ENCODE measurements at regions not wholly inside any gene's neighbourhood (a gene's known extent, or its start where the extent isn't known, plus 50 kb on each side); places are given as distances from the start of the nearest gene placed in this dataset.

DNA sequence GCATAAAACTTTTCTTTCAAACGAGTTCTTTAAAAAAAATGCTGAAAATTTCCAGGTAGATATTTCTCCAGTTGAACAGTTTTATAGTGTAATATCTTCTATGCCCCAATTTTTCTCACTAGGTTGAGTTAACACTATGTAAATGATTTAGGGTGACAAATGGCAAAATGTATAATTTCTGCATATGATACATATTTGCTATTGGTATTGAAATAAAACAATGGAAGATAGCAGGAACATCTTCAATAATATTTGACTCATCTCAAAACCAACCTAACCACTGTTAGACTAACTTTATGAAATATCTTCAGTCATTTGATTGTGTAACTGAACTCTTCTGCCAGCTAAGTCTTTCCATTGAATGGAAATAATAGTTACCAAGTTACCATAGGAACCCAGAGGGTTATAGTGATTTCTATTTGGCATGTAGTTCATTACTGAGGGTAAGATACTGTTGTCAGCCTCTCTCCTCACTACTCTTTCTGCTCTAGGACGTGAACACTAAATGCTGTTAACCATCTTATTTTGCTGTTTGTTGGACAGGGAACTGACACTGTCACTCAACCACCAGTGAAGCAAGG, 824.7 kb upstream of the NECTIN3 start:
- H3K4me3 ChIP-seq, result no peak overlapping the region
- no peaks in the 10 kb centered on the region for H3K36me3 ChIP-seq
- TF ChIP-seq, protein P1, sequence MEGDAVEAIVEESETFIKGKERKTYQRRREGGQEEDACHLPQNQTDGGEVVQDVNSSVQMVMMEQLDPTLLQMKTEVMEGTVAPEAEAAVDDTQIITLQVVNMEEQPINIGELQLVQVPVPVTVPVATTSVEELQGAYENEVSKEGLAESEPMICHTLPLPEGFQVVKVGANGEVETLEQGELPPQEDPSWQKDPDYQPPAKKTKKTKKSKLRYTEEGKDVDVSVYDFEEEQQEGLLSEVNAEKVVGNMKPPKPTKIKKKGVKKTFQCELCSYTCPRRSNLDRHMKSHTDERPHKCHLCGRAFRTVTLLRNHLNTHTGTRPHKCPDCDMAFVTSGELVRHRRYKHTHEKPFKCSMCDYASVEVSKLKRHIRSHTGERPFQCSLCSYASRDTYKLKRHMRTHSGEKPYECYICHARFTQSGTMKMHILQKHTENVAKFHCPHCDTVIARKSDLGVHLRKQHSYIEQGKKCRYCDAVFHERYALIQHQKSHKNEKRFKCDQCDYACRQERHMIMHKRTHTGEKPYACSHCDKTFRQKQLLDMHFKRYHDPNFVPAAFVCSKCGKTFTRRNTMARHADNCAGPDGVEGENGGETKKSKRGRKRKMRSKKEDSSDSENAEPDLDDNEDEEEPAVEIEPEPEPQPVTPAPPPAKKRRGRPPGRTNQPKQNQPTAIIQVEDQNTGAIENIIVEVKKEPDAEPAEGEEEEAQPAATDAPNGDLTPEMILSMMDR (IDR thresholded peaks at IDR 0.05), result no peak
- H3K9me3 ChIP-seq, result no peaks in the 10 kb centered on the region
- no peaks in the 10 kb centered on the region for H3K27me3 ChIP-seq
- H3K4me1 ChIP-seq, result no peaks in the 10 kb centered on the region
- H3K27ac ChIP-seq, result no peak overlapping the region
- no peak for DNase-seq (ENCODE audit: low spot score)

DNA sequence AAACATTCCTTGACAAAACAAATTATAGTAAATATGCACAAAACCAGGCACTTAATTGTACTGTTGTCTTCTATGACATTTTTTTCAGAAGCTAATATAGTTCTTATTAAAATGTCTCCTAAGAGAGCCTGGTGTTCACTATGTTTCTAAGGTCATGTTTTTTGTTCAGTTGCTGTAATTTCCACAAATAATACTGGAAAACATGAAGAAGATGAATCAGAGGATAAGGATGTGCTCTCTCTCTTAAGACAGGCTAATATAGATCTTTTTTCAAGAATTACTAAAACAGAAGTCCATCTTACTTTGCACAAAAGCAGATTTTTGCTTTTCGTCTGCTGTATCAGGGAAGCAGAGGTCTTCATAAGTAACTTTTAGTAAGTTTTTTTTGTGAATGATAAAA, 823.0 kb upstream of the NECTIN3 start:
- Histone ChIP-seq H3K9me3 (no peaks in the 10 kb centered on the region), H3K4me1 (no peaks in the 10 kb centered on the region), H3K27me3 (no peaks in the 10 kb centered on the region), H3K36me3 (no peaks in the 10 kb centered on the region), H3K27ac (no peak overlapping the region), H3K4me3 (no peak overlapping the region)
- DNase-seq (ENCODE audit: low spot score), result no peak
- TF ChIP-seq, protein P1 (IDR thresholded peaks at IDR 0.05), result no peak

DNA sequence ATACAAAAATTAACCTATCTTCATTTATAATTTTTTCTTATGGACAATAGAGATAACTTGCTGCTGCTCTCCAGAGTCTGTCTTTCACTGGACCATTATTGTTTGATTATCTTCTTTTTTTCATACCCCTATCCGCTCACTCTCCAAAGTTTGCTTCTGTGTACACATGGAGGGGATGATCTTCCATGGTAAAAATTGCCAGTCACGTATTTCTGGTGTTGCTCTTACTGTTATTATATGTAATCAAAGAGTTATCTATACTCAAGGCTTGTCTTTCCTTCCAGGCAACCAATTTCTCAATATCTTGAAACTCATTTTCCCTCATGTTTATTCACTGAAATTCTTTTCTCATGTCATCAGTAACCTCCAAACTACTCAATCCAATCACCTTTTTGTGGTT, 817.8 kb upstream of the NECTIN3 start:
- TF ChIP-seq, protein P1 (IDR thresholded peaks at IDR 0.05), result no peak
- H3K27me3 ChIP-seq, result no peaks in the 10 kb centered on the region
- H3K27ac ChIP-seq, result no peak overlapping the region
- H3K4me1 ChIP-seq, result no peaks in the 10 kb centered on the region
- DNase-seq (ENCODE audit: low spot score), result no peak
- H3K4me3 ChIP-seq, result no peak overlapping the region
- H3K36me3 ChIP-seq, result no peaks in the 10 kb centered on the region
- H3K9me3 ChIP-seq, result no peaks in the 10 kb centered on the region

DNA sequence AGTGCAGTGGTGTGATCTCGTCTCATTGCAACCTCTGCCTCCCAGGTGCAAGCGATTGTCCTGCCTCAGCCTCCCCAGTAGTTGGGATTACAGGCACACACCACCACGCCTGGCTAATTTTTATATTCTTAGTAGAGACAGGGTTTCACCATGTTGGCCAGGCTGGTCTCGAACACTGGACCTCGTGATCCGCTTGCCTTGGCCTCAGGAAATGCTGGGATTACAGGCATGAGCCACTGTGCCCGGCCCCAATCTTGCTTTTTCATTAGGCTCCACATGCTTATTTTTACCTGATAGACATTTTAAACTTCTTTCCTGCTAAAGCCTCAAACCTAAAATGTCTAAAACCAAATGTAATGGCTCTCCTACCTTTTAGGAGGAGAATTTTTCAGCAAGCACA, 817.0 kb upstream of the NECTIN3 start:
- Histone ChIP-seq H3K9me3 (no peaks in the 10 kb centered on the region), H3K36me3 (no peaks in the 10 kb centered on the region), H3K27me3 (no peaks in the 10 kb centered on the region), H3K27ac (no peak overlapping the region), H3K4me1 (no peaks in the 10 kb centered on the region), H3K4me3 (no peak overlapping the region)
- TF ChIP-seq, protein P1 (IDR thresholded peaks at IDR 0.05), result no peak
- DNase-seq (ENCODE audit: low spot score), result no peak

DNA sequence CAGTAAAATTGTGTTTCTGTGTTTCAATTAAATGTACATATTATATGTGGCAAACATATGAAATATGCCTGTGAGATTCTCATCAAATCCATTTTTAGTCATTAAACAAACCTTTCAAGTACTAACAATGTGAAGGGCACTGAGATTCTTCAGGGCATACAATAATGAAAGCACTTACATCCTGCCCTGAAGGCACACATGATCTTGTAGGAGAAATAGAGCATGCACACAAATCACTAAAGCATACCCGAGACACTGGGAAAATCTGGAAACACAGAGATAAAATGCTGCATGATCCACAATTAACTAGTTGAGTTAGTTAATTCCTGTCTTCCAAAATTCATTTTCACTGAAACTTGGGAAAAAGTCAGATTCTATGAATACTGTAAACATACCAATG, 810.5 kb upstream of the NECTIN3 start:
- no peaks in the 10 kb centered on the region for H3K9me3 ChIP-seq
- TF ChIP-seq, protein P1 (IDR thresholded peaks at IDR 0.05), result no peak
- no peak overlapping the region for H3K27ac ChIP-seq
- H3K27me3 ChIP-seq, result no peaks in the 10 kb centered on the region
- H3K4me1 ChIP-seq, result no peaks in the 10 kb centered on the region
- no peak overlapping the region for H3K4me3 ChIP-seq
- no peaks in the 10 kb centered on the region for H3K36me3 ChIP-seq
- DNase-seq (ENCODE audit: low spot score), result no peak

DNA sequence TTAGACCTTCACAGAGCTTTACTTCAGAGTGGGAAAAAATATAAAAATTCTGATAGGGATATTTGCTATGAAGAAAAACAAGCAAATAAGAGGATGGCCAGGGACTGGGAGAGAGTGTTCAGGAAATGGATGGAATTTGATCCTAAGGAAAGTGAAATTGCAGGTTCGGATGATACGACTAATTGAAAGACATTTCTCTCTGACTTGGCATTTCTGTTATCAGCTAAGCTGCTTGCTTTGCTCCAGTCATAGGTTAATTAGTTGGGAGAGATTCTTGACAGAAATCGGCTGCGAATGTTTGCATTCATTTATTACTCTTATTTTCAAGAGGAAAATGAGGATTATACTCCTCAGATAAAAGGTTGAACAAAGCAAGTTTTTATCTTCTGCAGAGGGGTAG, 808.7 kb upstream of the NECTIN3 start:
- no peaks in the 10 kb centered on the region for H3K9me3 ChIP-seq
- no peak for DNase-seq (ENCODE audit: low spot score)
- no peak overlapping the region for H3K4me3 ChIP-seq
- H3K36me3 ChIP-seq, result no peaks in the 10 kb centered on the region
- H3K27ac ChIP-seq, result no peak overlapping the region
- no peaks in the 10 kb centered on the region for H3K27me3 ChIP-seq
- H3K4me1 ChIP-seq, result no peaks in the 10 kb centered on the region
- TF ChIP-seq, protein P1 (IDR thresholded peaks at IDR 0.05), result no peak

All from right atrium auricular region (tissue), 2 donors.